Osteoblast (primary cell): ENCODE measurements at regions not wholly inside any gene's neighbourhood (a gene's known extent, or its start where the extent isn't known, plus 50 kb on each side); places are given as distances from the start of the nearest gene placed in this dataset.
"Not testable (repeated sequence)": the region's sequence is repeated elsewhere in the genome, so short reads cannot be mapped to it uniquely, and the experiment has no call there.

Experiments
- DNase-seq: peaks from one replicate; pipeline ENCODE4 v3.0.0; 2011; ENCODE audit warnings: low spot score, mixed read lengths; ENCODE audit not compliant: insufficient read length; ENCODE audit errors: missing footprints
- H2AFZ ChIP-seq: 2 replicates; pipeline ENCODE4 v1.6.0; 2011; ENCODE audit warnings: mild to moderate bottlenecking, low read length
- H3K27ac ChIP-seq: 2 replicates; pipeline ENCODE4 v1.5.1; 2011; ENCODE audit warnings: mild to moderate bottlenecking, low read depth, low read length, moderate library complexity
- H3K27me3 ChIP-seq: 2 replicates; pipeline ENCODE4 v1.6.0; 2012; ENCODE audit warnings: mild to moderate bottlenecking, control low read depth, inconsistent platforms, low read length, moderate library complexity; ENCODE audit not compliant: insufficient read depth
- H3K36me3 ChIP-seq: 2 replicates; pipeline ENCODE4 v1.5.1; 2011; ENCODE audit warnings: mild to moderate bottlenecking, low read length, control low read depth, moderate library complexity; ENCODE audit not compliant: insufficient read depth
- H3K4me1 ChIP-seq: 2 replicates; pipeline ENCODE4 v1.5.1; 2011; ENCODE audit warnings: mild to moderate bottlenecking, low read length, control low read depth, moderate library complexity; ENCODE audit not compliant: insufficient read depth
- H3K4me2 ChIP-seq: 2 replicates; pipeline ENCODE4 v1.6.0; 2011; ENCODE audit warnings: mild to moderate bottlenecking, low read length; ENCODE audit not compliant: insufficient read depth
- H3K4me3 ChIP-seq: fragments of 200-600 bp; sonication (generic); 3 replicates; pipeline ENCODE4 v1.5.1; 2012; ENCODE audit warnings: mild to moderate bottlenecking, low read length, inconsistent platforms; ENCODE audit not compliant: insufficient read depth
- H3K79me2 ChIP-seq: 2 replicates; pipeline ENCODE4 v1.6.0; 2012; ENCODE audit warnings: mild to moderate bottlenecking, low read length, control low read depth, inconsistent platforms; ENCODE audit not compliant: insufficient read depth
- H3K9me3 ChIP-seq: 2 replicates; pipeline ENCODE4 v1.5.1; 2011; ENCODE audit warnings: low read depth, low read length, control low read depth
- H4K20me1 ChIP-seq: 2 replicates; pipeline ENCODE4 v1.6.0; 2012; ENCODE audit warnings: mild to moderate bottlenecking, low read length, control low read depth; ENCODE audit not compliant: insufficient read depth

- H2AFZ ChIP-seq, H3K4me1 ChIP-seq, H4K20me1 ChIP-seq, H3K27ac ChIP-seq, H3K4me2 ChIP-seq, DNase-seq, H3K4me3 ChIP-seq, H3K27me3 ChIP-seq, H3K79me2 ChIP-seq, H3K36me3 ChIP-seq, H3K9me3 ChIP-seq: not testable (repeated sequence)
These were observed 309.0 kb upstream of the PLGLB2 start for GRCh38 chr2:87438780-87439454.

GRCh38 chr2:87439617-87440204 lies 308.2 kb upstream of the PLGLB2 start:
- H3K27ac ChIP-seq, H3K27me3 ChIP-seq, H2AFZ ChIP-seq, H3K9me3 ChIP-seq, H3K4me1 ChIP-seq, DNase-seq, H3K79me2 ChIP-seq, H3K36me3 ChIP-seq, H4K20me1 ChIP-seq, H3K4me3 ChIP-seq, H3K4me2 ChIP-seq: not testable (repeated sequence)

- not testable (repeated sequence) for H3K36me3 ChIP-seq, H3K27ac ChIP-seq, H4K20me1 ChIP-seq, H3K9me3 ChIP-seq, DNase-seq, H3K27me3 ChIP-seq, H3K4me2 ChIP-seq, H3K4me3 ChIP-seq, H3K4me1 ChIP-seq, H2AFZ ChIP-seq, H3K79me2 ChIP-seq
These were observed 307.2 kb upstream of the PLGLB2 start for GRCh38 chr2:87440650-87441049.

GRCh38 chr2:87441375-87441774 lies 306.5 kb upstream of the PLGLB2 start:
- not testable (repeated sequence) for H3K4me2 ChIP-seq, H3K36me3 ChIP-seq, H3K4me1 ChIP-seq, H3K4me3 ChIP-seq, H2AFZ ChIP-seq, H3K27me3 ChIP-seq, DNase-seq, H3K79me2 ChIP-seq, H3K9me3 ChIP-seq, H4K20me1 ChIP-seq, H3K27ac ChIP-seq

- not testable (repeated sequence) for H3K9me3 ChIP-seq, H3K4me3 ChIP-seq, DNase-seq, H2AFZ ChIP-seq, H3K4me1 ChIP-seq, H3K79me2 ChIP-seq, H3K27ac ChIP-seq, H4K20me1 ChIP-seq, H3K4me2 ChIP-seq, H3K36me3 ChIP-seq, H3K27me3 ChIP-seq
These were observed 304.8 kb upstream of the PLGLB2 start for GRCh38 chr2:87442983-87443577.

GRCh38 chr2:87444951-87445350 lies 302.9 kb upstream of the PLGLB2 start:
- DNase-seq, result not testable (repeated sequence)

GRCh38 chr2:87445613-87446312 lies 302.1 kb upstream of the PLGLB2 start:
- not testable (repeated sequence) for H3K4me1 ChIP-seq

More at GRCh38 chr2:87444951-87445350, 302.9 kb upstream of the PLGLB2 start:
- not testable (repeated sequence) for H3K27me3 ChIP-seq, H3K9me3 ChIP-seq, H3K79me2 ChIP-seq, H2AFZ ChIP-seq, H4K20me1 ChIP-seq, H3K4me2 ChIP-seq, H3K4me3 ChIP-seq, H3K27ac ChIP-seq, H3K4me1 ChIP-seq, H3K36me3 ChIP-seq

GRCh38 chr2:87446313-87446696 lies 301.6 kb upstream of the PLGLB2 start:
- not testable (repeated sequence) for H3K4me1 ChIP-seq, DNase-seq, H3K27me3 ChIP-seq, H3K79me2 ChIP-seq, H2AFZ ChIP-seq, H3K9me3 ChIP-seq, H3K36me3 ChIP-seq, H4K20me1 ChIP-seq, H3K4me3 ChIP-seq, H3K4me2 ChIP-seq
- peak overlapping the region; percentile 70 for H3K27ac ChIP-seq

More at GRCh38 chr2:87445613-87446312, 302.1 kb upstream of the PLGLB2 start:
- not testable (repeated sequence) for DNase-seq, H4K20me1 ChIP-seq, H3K79me2 ChIP-seq, H3K27me3 ChIP-seq, H3K9me3 ChIP-seq, H2AFZ ChIP-seq, H3K4me2 ChIP-seq, H3K4me3 ChIP-seq, H3K36me3 ChIP-seq
- H3K27ac ChIP-seq, result peak overlapping the region; percentile 70
